ENCODE measurements at regions not wholly inside any gene's neighbourhood (a gene's known extent, or its start where the extent isn't known, plus 50 kb on each side); places are given as distances from the start of the nearest gene placed in this dataset.

DNA sequence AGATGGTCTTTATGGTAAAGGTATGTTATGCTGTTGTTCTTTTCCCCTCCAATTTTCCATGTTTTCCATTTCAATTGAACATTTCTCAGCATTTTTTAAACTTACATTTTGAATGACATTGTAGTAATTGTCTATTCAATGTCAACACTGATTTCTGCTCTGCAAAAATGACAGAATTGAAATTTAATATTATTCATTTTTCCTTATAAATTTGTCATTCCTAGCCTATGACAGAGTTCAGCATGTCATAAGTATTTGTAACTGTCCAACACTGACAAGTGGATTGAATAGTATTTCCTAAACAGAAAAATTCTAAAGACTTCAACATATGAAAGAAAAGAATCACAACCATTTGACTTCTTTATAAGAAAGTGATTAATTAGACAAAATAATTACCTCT is 1478.3 kb upstream of the CDH6 start:
- no peaks in the 10 kb centered on the region for H3K36me3 ChIP-seq (ENCODE audit: low read depth, missing control alignments)
- intact Hi-C loops (cut with DNase I; ENCODE audit: low total_unique reads) = no loop called here
- DNase-seq = no peak
- H3K4me3 ChIP-seq = no peak overlapping the region
- TF ChIP-seq POLR2A (IDR thresholded peaks at IDR 0.05) (no peak), CTCF (IDR thresholded peaks at IDR 0.05) (no peak)
- no peaks in the 10 kb centered on the region for H3K27me3 ChIP-seq
- no peaks in the 10 kb centered on the region for H3K4me1 ChIP-seq
- peak overlapping the region in 1 of 2 donors; percentile 20 for H3K27ac ChIP-seq
- no peaks in the 10 kb centered on the region for H3K9me3 ChIP-seq

- WGBS, 2 donors = 84 to 91% methylated on average over 1 of the region's 1 CpG
- DNase-seq = no peak
- Histone ChIP-seq H3K4me3 (no peak overlapping the region), H3K27ac (no peak overlapping the region), H3K4me1 (no peaks in the 10 kb centered on the region), H3K36me3 (ENCODE audit: low read depth, missing control alignments) (no peaks in the 10 kb centered on the region), H3K9me3 (no peaks in the 10 kb centered on the region), H3K27me3 (no peaks in the 10 kb centered on the region)
- TF ChIP-seq POLR2A (IDR thresholded peaks at IDR 0.05) (no peak), CTCF (IDR thresholded peaks at IDR 0.05) (no peak)
- intact Hi-C loops (cut with DNase I; ENCODE audit: low total_unique reads) = no loop called here
Measured at GRCh38 chr5:29702875-29703274, 1490.6 kb upstream of the CDH6 start.

- Histone ChIP-seq H3K4me1 (no peaks in the 10 kb centered on the region), H3K27me3 (no peaks in the 10 kb centered on the region), H3K9me3 (no peaks in the 10 kb centered on the region), H3K36me3 (ENCODE audit: low read depth, missing control alignments) (no peaks in the 10 kb centered on the region), H3K4me3 (no peak overlapping the region), H3K27ac (no peak overlapping the region)
- TF ChIP-seq POLR2A (IDR thresholded peaks at IDR 0.05) (no peak), CTCF (IDR thresholded peaks at IDR 0.05) (no peak)
- WGBS, 2 donors = 89 to 90% methylated on average over 4 of the region's 4 CpGs
- DNase-seq = no peak
- intact Hi-C loops (cut with DNase I; ENCODE audit: low total_unique reads) = no loop called here
Measured at GRCh38 chr5:29701600-29701999, 1491.9 kb upstream of the CDH6 start.

DNA sequence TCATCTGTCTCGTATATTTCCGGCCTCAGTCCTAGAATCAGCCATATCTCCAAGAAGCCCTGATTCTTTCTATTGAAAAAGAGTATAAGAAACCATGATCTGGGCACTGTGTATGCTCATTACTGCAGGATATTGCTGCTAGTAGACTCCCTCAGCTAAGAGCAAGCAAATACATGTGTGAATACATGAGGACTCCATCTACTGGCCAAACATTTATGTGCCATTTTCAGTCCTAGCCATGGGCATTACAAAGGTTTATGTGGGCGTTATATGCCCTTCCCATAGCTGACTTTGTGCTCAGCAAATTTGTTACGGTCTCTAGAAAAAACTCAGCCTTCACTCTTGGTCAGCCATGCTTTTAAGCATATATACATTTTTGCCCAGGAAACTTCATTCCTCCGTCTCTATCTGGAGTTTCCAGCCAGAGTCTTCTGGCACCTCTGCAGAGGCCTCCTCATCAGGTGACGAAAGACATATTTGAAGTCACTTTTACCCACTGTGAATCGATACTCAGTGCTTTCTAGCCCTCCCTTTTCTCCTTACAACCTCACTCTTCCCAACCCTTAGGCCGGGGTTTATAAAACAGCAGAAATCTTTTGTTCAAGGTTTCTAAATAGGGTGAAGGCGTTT is 1495.6 kb upstream of the CDH6 start:
- no peak for DNase-seq
- no peak overlapping the region for H3K27ac ChIP-seq
- H3K36me3 ChIP-seq (ENCODE audit: low read depth, missing control alignments) = no peaks in the 10 kb centered on the region
- intact Hi-C loops (cut with DNase I; ENCODE audit: low total_unique reads) = no loop called here
- no peaks in the 10 kb centered on the region for H3K27me3 ChIP-seq
- H3K4me3 ChIP-seq = no peak overlapping the region
- TF ChIP-seq CTCF (IDR thresholded peaks at IDR 0.05) = no peak
- no peak for TF ChIP-seq POLR2A (IDR thresholded peaks at IDR 0.05)
- H3K4me1 ChIP-seq = no peaks in the 10 kb centered on the region
- 61 to 62% methylated on average over 9 of the region's 9 CpGs for WGBS, 2 donors
- H3K9me3 ChIP-seq = no peaks in the 10 kb centered on the region

GRCh38 chr5:29697278-29697677 is 1496.2 kb upstream of the CDH6 start:
- intact Hi-C loops (cut with DNase I; ENCODE audit: low total_unique reads) = no loop called here
- no peak for DNase-seq
- H3K27ac ChIP-seq = no peak overlapping the region
- H3K4me3 ChIP-seq = no peak overlapping the region
- H3K27me3 ChIP-seq = no peaks in the 10 kb centered on the region
- WGBS, 2 donors = 38 to 57% methylated on average over 2 of the region's 2 CpGs
- H3K9me3 ChIP-seq = no peaks in the 10 kb centered on the region
- H3K36me3 ChIP-seq (ENCODE audit: low read depth, missing control alignments) = no peaks in the 10 kb centered on the region
- TF ChIP-seq CTCF (IDR thresholded peaks at IDR 0.05) = no peak
- TF ChIP-seq POLR2A (IDR thresholded peaks at IDR 0.05) = no peak
- no peaks in the 10 kb centered on the region for H3K4me1 ChIP-seq

All from testis (tissue), 2 donors.